Chondrocyte (in vitro differentiated cells): ENCODE measurements at regions not wholly inside any gene's neighbourhood (a gene's known extent, or its start where the extent isn't known, plus 50 kb on each side); places are given as distances from the start of the nearest gene placed in this dataset.

Source experiments
- DNase-seq: peaks from one replicate; pipeline ENCODE4 v3.0.0; 2021; ENCODE audit warnings: mixed read lengths, low spot score
- H3K27ac Mint-ChIP-seq: one replicate; pipeline ENCODE4 v1.8.0; 2021; ENCODE audit warnings: mild to moderate bottlenecking, moderate library complexity, mixed read lengths; ENCODE audit not compliant: unreplicated experiment
- H3K27me3 Mint-ChIP-seq: 2 replicates; pipeline ENCODE4 v1.8.0; 2021; ENCODE audit warnings: low read depth, mixed read lengths
- H3K36me3 Mint-ChIP-seq: 2 replicates; pipeline ENCODE4 v1.8.0; 2021; ENCODE audit warnings: low read depth, mixed read lengths
- H3K4me1 Mint-ChIP-seq: 2 replicates; pipeline ENCODE4 v1.8.0; 2021; ENCODE audit warnings: low read depth, mild to moderate bottlenecking, mixed read lengths
- H3K4me3 Mint-ChIP-seq: one replicate; pipeline ENCODE4 v1.8.0; 2021; ENCODE audit warnings: mild to moderate bottlenecking, moderate library complexity, mixed read lengths; ENCODE audit not compliant: unreplicated experiment
- H3K9me3 Mint-ChIP-seq: 2 replicates; pipeline ENCODE4 v1.8.0; 2021; ENCODE audit warnings: low read depth, mixed read lengths
- CTCF ChIP-seq: fragments of 200-600 bp; sonication (generic); IDR thresholded peaks from 2 replicates; pipeline ENCODE4 v1.5.0; 2021; ENCODE audit warnings: antibody characterized with exemption, mild to moderate bottlenecking, moderate library complexity

DNA sequence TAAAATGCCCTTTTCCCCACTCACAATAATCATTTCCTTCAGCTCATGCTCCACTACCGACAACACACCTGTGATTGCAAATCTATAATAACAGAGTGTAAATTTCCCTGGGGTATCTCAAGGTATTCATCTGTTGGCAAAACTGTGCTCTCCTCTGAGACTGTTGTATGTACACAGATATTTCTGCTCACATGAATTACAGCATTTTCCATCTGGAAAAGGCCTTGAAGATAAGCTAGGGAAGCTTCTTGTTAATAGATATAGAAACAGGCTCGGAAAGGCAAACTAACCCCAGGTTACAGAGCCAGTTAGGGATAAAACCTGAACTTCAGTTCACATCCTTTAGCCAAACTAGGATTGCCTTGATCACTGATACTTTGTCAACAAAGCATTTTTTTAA lies 210.4 kb upstream of the KRR1 start:
- H3K9me3 Mint-ChIP-seq = no peaks in the 10 kb centered on the region
- no peak for DNase-seq
- peaks cover 49% of the 10 kb centered on the region for H3K4me1 Mint-ChIP-seq
- H3K27me3 Mint-ChIP-seq = no peaks in the 10 kb centered on the region
- no peak overlapping the region for H3K4me3 Mint-ChIP-seq
- no peak for TF ChIP-seq CTCF
- H3K36me3 Mint-ChIP-seq = no peaks in the 10 kb centered on the region
- H3K27ac Mint-ChIP-seq = no peak overlapping the region

- no peak overlapping the region for H3K27ac Mint-ChIP-seq
- no peak for DNase-seq
- no peaks in the 10 kb centered on the region for H3K27me3 Mint-ChIP-seq
- H3K4me3 Mint-ChIP-seq = no peak overlapping the region
- no peak for TF ChIP-seq CTCF
- H3K4me1 Mint-ChIP-seq = peaks cover 48% of the 10 kb centered on the region
- H3K9me3 Mint-ChIP-seq = no peaks in the 10 kb centered on the region
- H3K36me3 Mint-ChIP-seq = no peaks in the 10 kb centered on the region
These were observed 209.6 kb upstream of the KRR1 start for GRCh38 chr12:75720812-75721641.

DNA sequence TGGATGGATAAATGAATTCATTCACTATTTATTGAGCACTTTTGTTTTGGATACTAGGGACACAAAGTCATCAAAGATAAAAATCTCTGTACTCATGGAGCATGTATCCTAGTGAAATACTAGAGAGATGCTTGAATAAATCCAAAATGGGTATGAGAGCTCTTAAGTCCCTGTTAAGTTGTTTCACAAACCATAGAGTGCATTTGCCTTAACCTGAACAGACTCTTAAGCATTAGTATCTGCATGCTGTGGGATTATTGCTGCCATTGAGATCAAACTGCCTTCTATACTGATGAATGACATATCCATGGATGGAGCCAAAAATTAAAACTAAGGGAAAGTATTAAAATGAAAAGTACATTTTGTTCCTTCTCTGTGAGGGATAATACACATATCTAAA lies 206.5 kb upstream of the KRR1 start:
- Mint-ChIP-seq H3K9me3 (no peaks in the 10 kb centered on the region), H3K4me3 (no peak overlapping the region), H3K27ac (no peak overlapping the region), H3K4me1 (peaks cover 27% of the 10 kb centered on the region), H3K36me3 (no peaks in the 10 kb centered on the region), H3K27me3 (peaks cover 2% of the 10 kb centered on the region)
- no peak for DNase-seq
- no peak for TF ChIP-seq CTCF

DNA sequence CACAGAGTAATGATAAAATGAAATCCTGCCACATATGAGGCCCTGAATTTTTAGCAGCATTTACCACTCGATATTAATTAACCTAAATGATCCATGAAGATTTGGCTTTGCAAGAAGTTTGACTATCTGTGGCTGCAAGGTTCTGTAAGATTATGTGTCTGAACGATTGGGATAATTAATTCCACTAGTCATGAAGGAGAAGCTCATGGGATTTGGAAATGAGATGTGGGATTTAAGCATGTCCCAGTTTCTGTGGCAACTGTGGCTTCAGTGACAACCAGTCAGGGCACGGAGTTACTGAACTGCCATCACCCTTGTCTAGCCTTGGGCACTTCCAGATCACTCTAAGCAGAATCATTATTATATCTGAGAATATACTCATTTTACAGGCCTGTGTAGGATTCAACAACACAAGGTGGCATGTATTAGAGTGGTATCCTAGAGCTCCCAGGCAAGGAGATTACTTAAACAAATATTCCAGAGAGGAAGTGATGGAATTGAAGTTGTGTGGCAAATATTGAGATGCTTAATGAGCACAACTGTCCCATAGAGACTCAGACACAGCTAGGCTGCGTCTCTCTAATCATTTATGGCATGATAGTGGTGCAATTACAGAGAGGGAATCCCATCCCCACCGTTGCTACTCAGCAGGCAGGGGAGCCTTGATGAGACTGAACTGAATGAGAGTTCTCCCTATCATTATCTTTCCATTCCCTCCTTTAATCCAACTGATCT lies 205.0 kb upstream of the KRR1 start:
- no peak for DNase-seq
- no peaks in the 10 kb centered on the region for H3K9me3 Mint-ChIP-seq
- no peak overlapping the region for H3K4me3 Mint-ChIP-seq
- no peaks in the 10 kb centered on the region for H3K36me3 Mint-ChIP-seq
- peaks cover 13% of the 10 kb centered on the region for H3K4me1 Mint-ChIP-seq
- no peak for TF ChIP-seq CTCF
- peaks cover 2% of the 10 kb centered on the region for H3K27me3 Mint-ChIP-seq
- no peak overlapping the region for H3K27ac Mint-ChIP-seq

DNA sequence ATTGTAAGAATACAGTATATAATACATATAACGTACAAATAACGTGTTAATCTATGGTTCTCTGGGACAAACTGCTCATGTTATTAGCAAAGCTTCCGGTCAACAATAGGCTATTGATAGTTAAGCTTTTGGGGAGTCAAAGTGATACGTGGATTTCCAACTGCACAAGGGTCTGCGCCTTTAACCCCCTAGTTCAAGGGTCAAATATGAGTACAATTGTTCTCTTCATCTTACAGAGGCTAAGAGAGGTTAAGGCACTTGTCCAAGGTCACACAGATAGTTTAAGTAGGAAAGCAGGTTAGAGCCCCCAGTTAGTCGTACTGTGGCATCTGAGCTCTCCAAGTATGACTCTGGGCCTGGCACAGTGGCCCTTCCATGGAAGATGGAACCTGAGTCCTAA lies 204.3 kb upstream of the KRR1 start:
- no peak overlapping the region for H3K4me3 Mint-ChIP-seq
- peaks cover 6% of the 10 kb centered on the region for H3K4me1 Mint-ChIP-seq

More for the DNA sequence above, 204.3 kb upstream of the KRR1 start:
- no peak for DNase-seq
- no peak overlapping the region for H3K27ac Mint-ChIP-seq
- no peaks in the 10 kb centered on the region for H3K36me3 Mint-ChIP-seq
- no peak for TF ChIP-seq CTCF
- H3K9me3 Mint-ChIP-seq = no peaks in the 10 kb centered on the region
- peaks cover 2% of the 10 kb centered on the region for H3K27me3 Mint-ChIP-seq
